ENCODE measurements at regions not wholly inside any gene's neighbourhood (a gene's known extent, or its start where the extent isn't known, plus 50 kb on each side); places are given as distances from the start of the nearest gene placed in this dataset.

GRCh38 chr2:239553376-239554000 is 152.7 kb upstream of the HDAC4 start:
- DNase-seq (ENCODE audit: unreplicated experiment) = no peak
- Mint-ChIP-seq H3K4me1 (ENCODE audit: insufficient read depth, unreplicated experiment) (peaks cover 19% of the 10 kb centered on the region), H3K27ac (ENCODE audit: low read depth, unreplicated experiment) (no peak overlapping the region), H3K4me3 (ENCODE audit: unreplicated experiment) (no peak overlapping the region), H3K27me3 (ENCODE audit: insufficient read depth, unreplicated experiment) (no peaks in the 10 kb centered on the region), H3K36me3 (ENCODE audit: insufficient read depth, unreplicated experiment) (no peaks in the 10 kb centered on the region), H3K9me3 (ENCODE audit: unreplicated experiment) (no peaks in the 10 kb centered on the region)
- no TSS peak for BruUV-seq (replicated peaks)
- ChIA-PET POLR2A (interaction anchor here (0.7 to 1.3 kb wide), 2 partner anchors 78 to 472 kb away, joined by 3 read pairs; partner anchors contain the start of gene NDUFA10), CTCF (no interaction called here)
- no peak for TF ChIP-seq CTCF (IDR thresholded peaks at IDR 0.05; ENCODE audit: unreplicated experiment)
- intact Hi-C loops (cut with micrococcal nuclease) = no loop called here

- intact Hi-C loops (cut with micrococcal nuclease) = no loop called here
- no peak overlapping the region for H3K4me3 Mint-ChIP-seq (ENCODE audit: unreplicated experiment)
- no TSS peak for BruUV-seq (replicated peaks)
These were observed 151.6 kb upstream of the HDAC4 start for GRCh38 chr2:239552213-239552926.

GRCh38 chr2:239551206-239551605 is 150.4 kb upstream of the HDAC4 start:
- Mint-ChIP-seq H3K27me3 (ENCODE audit: insufficient read depth, unreplicated experiment) (no peaks in the 10 kb centered on the region), H3K9me3 (ENCODE audit: unreplicated experiment) (no peaks in the 10 kb centered on the region), H3K4me3 (ENCODE audit: unreplicated experiment) (no peak overlapping the region), H3K36me3 (ENCODE audit: insufficient read depth, unreplicated experiment) (no peaks in the 10 kb centered on the region), H3K27ac (ENCODE audit: low read depth, unreplicated experiment) (no peak overlapping the region), H3K4me1 (ENCODE audit: insufficient read depth, unreplicated experiment) (peaks cover 21% of the 10 kb centered on the region)
- intact Hi-C loops (cut with micrococcal nuclease) = no loop called here
- POLR2A ChIA-PET = no interaction called here
- no TSS peak for BruUV-seq (replicated peaks)
- TF ChIP-seq CTCF (IDR thresholded peaks at IDR 0.05; ENCODE audit: unreplicated experiment) = no peak
- no peak for DNase-seq (ENCODE audit: unreplicated experiment)
- CTCF ChIA-PET = no interaction called here

More at GRCh38 chr2:239552213-239552926, 151.6 kb upstream of the HDAC4 start:
- TF ChIP-seq CTCF (IDR thresholded peaks at IDR 0.05; ENCODE audit: unreplicated experiment) = no peak
- no peaks in the 10 kb centered on the region for H3K36me3 Mint-ChIP-seq (ENCODE audit: insufficient read depth, unreplicated experiment)
- no peak for DNase-seq (ENCODE audit: unreplicated experiment)
- peaks cover 21% of the 10 kb centered on the region for H3K4me1 Mint-ChIP-seq (ENCODE audit: insufficient read depth, unreplicated experiment)
- CTCF ChIA-PET = no interaction called here
- POLR2A ChIA-PET = interaction anchor here (0.6 to 1.3 kb wide), 2 partner anchors 79 to 220 kb away, joined by 3 read pairs; no protein-coding TSS in a partner anchor
- H3K27ac Mint-ChIP-seq (ENCODE audit: low read depth, unreplicated experiment) = no peak overlapping the region
- no peaks in the 10 kb centered on the region for H3K27me3 Mint-ChIP-seq (ENCODE audit: insufficient read depth, unreplicated experiment)
- no peaks in the 10 kb centered on the region for H3K9me3 Mint-ChIP-seq (ENCODE audit: unreplicated experiment)

- Mint-ChIP-seq H3K4me3 (ENCODE audit: unreplicated experiment) (no peak overlapping the region), H3K27me3 (ENCODE audit: insufficient read depth, unreplicated experiment) (no peaks in the 10 kb centered on the region), H3K9me3 (ENCODE audit: unreplicated experiment) (no peaks in the 10 kb centered on the region), H3K4me1 (ENCODE audit: insufficient read depth, unreplicated experiment) (peaks cover 17% of the 10 kb centered on the region), H3K27ac (ENCODE audit: low read depth, unreplicated experiment) (no peak overlapping the region), H3K36me3 (ENCODE audit: insufficient read depth, unreplicated experiment) (no peaks in the 10 kb centered on the region)
- no peak for DNase-seq (ENCODE audit: unreplicated experiment)
- intact Hi-C loops (cut with micrococcal nuclease) = no loop called here
- POLR2A ChIA-PET = no interaction called here
- BruUV-seq (replicated peaks) = no TSS peak
- no peak for TF ChIP-seq CTCF (IDR thresholded peaks at IDR 0.05; ENCODE audit: unreplicated experiment)
- CTCF ChIA-PET = interaction anchor here (0.6 kb wide), 1 partner anchor 124 kb away, joined by 3 read pairs; no protein-coding TSS in a partner anchor
These were observed 149.5 kb upstream of the HDAC4 start for GRCh38 chr2:239550357-239550756.

Data from MCF 10A (cell line).